Spleen (tissue), 11 donors: ENCODE measurements at regions not wholly inside any gene's neighbourhood (a gene's known extent, or its start where the extent isn't known, plus 50 kb on each side); places are given as distances from the start of the nearest gene placed in this dataset.

ENCODE experiments used
- DNase-seq: peaks from one replicate; pipeline ENCODE4 v3.0.0-alpha.2; 2020
- H3K27ac ChIP-seq, 8 donors: fragments of 200-600 bp; sonication (generic) in 7 of 8; 1 replicate in 4 of 8; 2 replicates in 4 of 8; pipeline versions ENCODE4 v1.5.0 to v1.8.0; 2016 to 2021; ENCODE audit warnings: inconsistent platforms in 4 of 8, mild to moderate bottlenecking in 4 of 8, moderate library complexity in 1 of 8
- H3K27me3 ChIP-seq, 7 donors: fragments of 200-600 bp; sonication (generic) in 6 of 7; replicated peaks in 1 of 7; 1 replicate in 4 of 7; 2 replicates in 3 of 7; pipeline versions ENCODE4 v1.5.0 to v1.8.0; 2016 to 2021; ENCODE audit warnings: inconsistent platforms in 3 of 7, mild to moderate bottlenecking in 1 of 7
- H3K36me3 ChIP-seq, 6 donors: fragments of 200-600 bp; sonication (generic) in 5 of 6; 1 replicate in 4 of 6; 2 replicates in 2 of 6; pipeline versions ENCODE4 v1.5.0 to v1.8.0; 2016 to 2021; ENCODE audit warnings: inconsistent platforms in 2 of 6
- H3K4me1 ChIP-seq, 6 donors: fragments of 200-600 bp; sonication (generic) in 5 of 6; 1 replicate in 3 of 6; 2 replicates in 3 of 6; pipeline versions ENCODE4 v1.5.0 to v1.8.0; 2016 to 2021; ENCODE audit warnings: inconsistent platforms in 3 of 6
- H3K4me3 ChIP-seq, 8 donors: fragments of 200-600 bp; sonication (generic) in 7 of 8; 1 replicate in 4 of 8; 2 replicates in 4 of 8; pipeline versions ENCODE4 v1.5.0 to v1.8.0; 2016 to 2021; ENCODE audit warnings: inconsistent platforms in 4 of 8, mild to moderate bottlenecking in 4 of 8, moderate library complexity in 2 of 8
- H3K9me3 ChIP-seq, 8 donors: fragments of 200-600 bp; sonication (generic) in 7 of 8; 1 replicate in 4 of 8; 2 replicates in 4 of 8; pipeline versions ENCODE4 v1.5.0 to v1.8.0; 2016 to 2021; ENCODE audit warnings: inconsistent platforms in 4 of 8
- CTCF ChIP-seq, 11 experiments: fragments of 200-600 bp in 7 of 11; fragments of 450-650 bp in 4 of 11; sonication (generic) in 4 of 11; IDR thresholded peaks in 8 of 11; conservative IDR thresholded peaks in 3 of 11; 1 replicate in 7 of 11; 2 replicates in 4 of 11; pipeline versions ENCODE4 v1.4.0 to v1.8.0; 2016 to 2021; ENCODE audit warnings: antibody characterized with exemption in 11 of 11, inconsistent platforms in 4 of 11, mild to moderate bottlenecking in 1 of 11
- POLR2A ChIP-seq, 3 donors: fragments of 450-650 bp; IDR thresholded peaks; one replicate each; pipeline ENCODE4 v1.5.1; 2017; ENCODE audit warnings: antibody characterized with exemption in 3 of 3, mild to moderate bottlenecking in 1 of 3
- POLR2AphosphoS5 ChIP-seq, 3 donors: sonication (generic); formaldehyde crosslinking; IDR thresholded peaks; one replicate each; pipeline ENCODE4 v1.5.1; 2017; ENCODE audit warnings: antibody characterized with exemption in 3 of 3
- WGBS, 5 donors: extraction: QIAGEN DNeasy Blood & Tissue Kit in 3 of 5; methylation state at CpG; one replicate each; pipeline versions ENCODE4 v1.1.5 to v1.1.7; 2013 to 2018; 5-methylcytosine and 5-hydroxymethylcytosine counted together
- intact Hi-C: fragments of 100-400 bp; cut with DNase I; formaldehyde crosslinking; loops from one replicate; pipeline ENCODE4 v1.15.0; 2023; ENCODE audit warnings: low total_unique reads
- donor health status: healthy with polysubstance abuse.
- donor health status: DM: no; HTN: no; CAD: no; lungs with moderate emphysema.
- donor health status: DM: no; HTN: no; CAD: no.
- donor health status: Bipolar disorder and iron deficiency.
- donor health status: healthy.
- donor health status: DM: no; HTN: no; CAD: no.
- donor health status: DM: yes; HTN: yes; CAD: no.

- Histone ChIP-seq H3K36me3 (no peaks in the 10 kb centered on the region), H3K4me1 (peaks cover 0 to 15% (median 0%) of the 10 kb centered on the region in 6 donors), H3K27ac (no peak overlapping the region), H3K9me3 (no peaks in the 10 kb centered on the region), H3K4me3 (no peak overlapping the region), H3K27me3 (peaks cover 0 to 38% (median 0%) of the 10 kb centered on the region in 7 donors)
- TF ChIP-seq POLR2A (IDR thresholded peaks at IDR 0.05), result no peak
- TF ChIP-seq CTCF (IDR thresholded peaks at IDR 0.05 in 8 of 11, conservative IDR thresholded peaks at IDR 0.05 in 3 of 11), result peak in 1 of 11 experiments; percentile 4
- 82 to 89% (median 82%) methylated on average over 17 to 19 of the region's 19 CpGs for WGBS, 5 donors
- peak; percentile 65 for DNase-seq
- intact Hi-C loops, result no loop called here
Measured at GRCh38 chr16:86909359-86910160, 331.2 kb downstream of the FOXL1 start.

DNA sequence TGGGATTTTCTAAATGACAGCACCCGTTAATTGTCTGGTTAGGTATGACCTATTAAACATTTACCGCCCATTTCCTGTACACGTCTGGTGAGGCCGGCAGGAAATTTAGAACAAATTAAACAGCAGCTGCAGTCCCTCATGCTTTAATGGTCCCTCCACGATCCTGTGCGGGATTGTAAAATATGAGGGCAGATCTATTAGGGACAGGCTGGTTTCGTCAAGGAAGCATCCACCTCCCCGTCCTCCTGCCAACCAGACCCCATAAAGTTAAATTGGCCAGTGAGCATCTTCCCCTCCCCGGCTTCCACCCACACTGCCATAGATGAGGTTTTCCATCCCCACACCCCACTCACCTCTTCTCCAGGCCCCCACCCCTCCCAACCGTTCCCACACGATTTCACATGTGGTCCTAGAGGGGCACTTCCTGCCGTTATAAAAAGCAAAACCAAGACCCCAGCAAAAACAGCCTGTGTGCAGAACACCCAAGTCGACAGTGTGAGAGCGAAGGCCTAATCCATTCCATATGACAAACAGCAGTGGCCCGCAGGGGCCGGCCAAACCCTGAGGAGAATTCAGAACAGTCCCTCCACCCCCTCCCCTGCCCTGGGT is 331.9 kb downstream of the FOXL1 start:
- TF ChIP-seq POLR2AphosphoS5 (IDR thresholded peaks at IDR 0.05) (no peak), POLR2A (IDR thresholded peaks at IDR 0.05) (no peak), CTCF (IDR thresholded peaks at IDR 0.05 in 8 of 11, conservative IDR thresholded peaks at IDR 0.05 in 3 of 11) (no peak)
- intact Hi-C loops, result no loop called here
- peak; percentile 12 for DNase-seq
- Histone ChIP-seq H3K4me1 (peaks cover 0 to 22% (median 1%) of the 10 kb centered on the region in 6 donors), H3K9me3 (no peaks in the 10 kb centered on the region), H3K4me3 (no peak overlapping the region), H3K27ac (no peak overlapping the region), H3K27me3 (peaks cover 0 to 39% (median 0%) of the 10 kb centered on the region in 7 donors), H3K36me3 (no peaks in the 10 kb centered on the region)
- 61 to 72% (median 66%) methylated on average over 16 of the region's 16 CpGs for WGBS, 5 donors

GRCh38 chr16:86911437-86911958 is 333.1 kb downstream of the FOXL1 start:
- DNase-seq, result peak; percentile 24
- WGBS, 5 donors, result 45 to 53% (median 45%) methylated on average over 4 of the region's 4 CpGs
- H3K4me1 ChIP-seq, result peaks cover 0 to 26% (median 2%) of the 10 kb centered on the region in 6 donors
- no peaks in the 10 kb centered on the region for H3K36me3 ChIP-seq
- no peak overlapping the region for H3K4me3 ChIP-seq
- no peak for TF ChIP-seq POLR2A (IDR thresholded peaks at IDR 0.05)
- no peak for TF ChIP-seq POLR2AphosphoS5 (IDR thresholded peaks at IDR 0.05)
- TF ChIP-seq CTCF (IDR thresholded peaks at IDR 0.05 in 8 of 11, conservative IDR thresholded peaks at IDR 0.05 in 3 of 11), result no peak
- peaks cover 0 to 36% (median 0%) of the 10 kb centered on the region in 7 donors for H3K27me3 ChIP-seq
- H3K9me3 ChIP-seq, result no peaks in the 10 kb centered on the region
- no peak overlapping the region for H3K27ac ChIP-seq
- intact Hi-C loops, result no loop called here

DNA sequence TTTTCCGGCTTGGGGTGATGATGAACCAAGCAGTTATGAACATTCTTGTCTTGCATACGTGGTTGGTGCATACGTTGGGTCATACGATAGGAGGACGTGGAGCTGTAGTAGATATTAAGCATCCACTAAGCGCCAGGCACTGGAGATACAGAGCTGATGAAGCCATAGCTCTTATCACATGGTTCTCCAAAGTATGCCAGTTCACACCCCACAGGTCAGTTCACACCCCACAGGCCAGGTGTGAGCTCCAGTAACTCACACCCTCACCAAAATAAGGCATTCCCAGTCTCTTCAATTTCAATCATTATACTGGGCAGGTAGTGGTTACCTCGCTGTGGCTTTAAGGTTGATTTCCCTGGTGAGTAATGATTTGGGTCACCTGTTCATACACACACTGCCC is 335.5 kb downstream of the FOXL1 start:
- H3K4me3 ChIP-seq, result no peak overlapping the region
- H3K27me3 ChIP-seq, result peaks cover 0 to 35% (median 0%) of the 10 kb centered on the region in 7 donors
- no peaks in the 10 kb centered on the region for H3K9me3 ChIP-seq
- no peaks in the 10 kb centered on the region for H3K36me3 ChIP-seq
- no peak for DNase-seq
- H3K4me1 ChIP-seq, result peaks cover 0 to 26% (median 2%) of the 10 kb centered on the region in 6 donors
- TF ChIP-seq POLR2A (IDR thresholded peaks at IDR 0.05) (no peak), POLR2AphosphoS5 (IDR thresholded peaks at IDR 0.05) (no peak), CTCF (IDR thresholded peaks at IDR 0.05 in 8 of 11, conservative IDR thresholded peaks at IDR 0.05 in 3 of 11) (no peak)
- 87 to 97% (median 94%) methylated on average over 7 of the region's 7 CpGs for WGBS, 5 donors
- H3K27ac ChIP-seq, result no peak overlapping the region
- intact Hi-C loops, result no loop called here
